Neural cell (in vitro differentiated cells): ENCODE measurements at regions not wholly inside any gene's neighbourhood (a gene's known extent, or its start where the extent isn't known, plus 50 kb on each side); places are given as distances from the start of the nearest gene placed in this dataset.
"Not testable (repeated sequence)": the region's sequence is repeated elsewhere in the genome, so short reads cannot be mapped to it uniquely, and the experiment has no call there.

ENCODE experiments used
- CTCF ChIP-seq: fragments of 450-650 bp; IDR thresholded peaks from 2 replicates; pipeline ENCODE4 v1.5.1; 2014; ENCODE audit warnings: antibody characterized with exemption, mild to moderate bottlenecking, moderate library complexity; ENCODE audit not compliant: poor library complexity, severe bottlenecking
- EZH2 ChIP-seq: fragments of 200-600, 300-800 bp; shearing (Covaris generic), sonication (generic); IDR thresholded peaks from 2 replicates; pipeline ENCODE4 v1.6.1; 2014; ENCODE audit warnings: antibody characterized with exemption, low read length, borderline replicate concordance, mild to moderate bottlenecking; ENCODE audit not compliant: insufficient read depth, poor library complexity, severe bottlenecking
- POLR2AphosphoS5 ChIP-seq: IDR thresholded peaks from 2 replicates; pipeline ENCODE4 v1.6.1; 2012
- RAD21 ChIP-seq: fragments of 450-650 bp; conservative IDR thresholded peaks from 2 replicates; pipeline ENCODE4 v1.6.1; 2014; ENCODE audit warnings: antibody characterized with exemption, mild to moderate bottlenecking, moderate library complexity

DNA sequence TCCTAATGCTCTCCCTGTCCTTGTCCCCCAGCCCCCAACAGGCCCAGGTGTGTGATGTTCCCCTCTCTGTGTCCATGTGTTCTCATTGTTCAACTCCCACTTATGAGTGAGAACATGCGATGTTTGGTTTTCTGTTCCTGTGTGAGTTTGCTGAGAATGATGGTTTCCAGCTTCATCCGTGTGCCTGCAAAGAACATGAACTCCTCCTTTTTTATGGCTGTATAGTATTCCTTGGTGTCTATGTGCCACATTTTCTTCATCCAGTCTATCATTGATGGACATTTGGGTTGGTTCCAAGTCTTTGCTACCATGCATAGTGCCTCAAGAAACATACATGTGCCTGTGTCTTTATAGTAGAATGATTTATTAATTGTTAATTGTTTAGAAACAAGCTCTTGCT, 249.1 kb downstream of the ASMT start:
- TF ChIP-seq CTCF, POLR2AphosphoS5, RAD21, EZH2: not testable (repeated sequence)
